Vagina (tissue), 2 donors: ENCODE measurements at regions not wholly inside any gene's neighbourhood (a gene's known extent, or its start where the extent isn't known, plus 50 kb on each side); places are given as distances from the start of the nearest gene placed in this dataset.

ENCODE experiments used
- DNase-seq, 2 donors: peaks; one replicate each; pipeline ENCODE4 v3.0.0-alpha.2; 2017; ENCODE audit errors: extremely low spot score in 2 of 2
- H3K27ac ChIP-seq: fragments of 200-600 bp; sonication (generic); one replicate; pipeline ENCODE4 v1.5.1; 2019
- H3K27me3 ChIP-seq: fragments of 200-600 bp; sonication (generic); one replicate; pipeline ENCODE4 v1.5.1; 2019
- H3K36me3 ChIP-seq, 2 donors: fragments of 200-600 bp; sonication (generic); one replicate each; pipeline ENCODE4 v1.5.1; 2017 to 2019
- H3K4me1 ChIP-seq: fragments of 200-600 bp; sonication (generic); one replicate; pipeline ENCODE4 v1.5.1; 2019
- H3K4me3 ChIP-seq, 2 donors: fragments of 200-600 bp; sonication (generic); 1 replicate in 1 of 2; 2 replicates in 1 of 2; pipeline ENCODE4 v1.5.1; 2016 to 2019
- H3K9me3 ChIP-seq: fragments of 200-600 bp; sonication (generic); one replicate; pipeline ENCODE4 v1.5.1; 2019
- CTCF ChIP-seq, 3 experiments: fragments of 450-650 bp in 2 of 3; fragments of 200-600 bp in 1 of 3; sonication (generic) in 1 of 3; IDR thresholded peaks; one replicate each; pipeline ENCODE4 v1.5.1; 2017 to 2019; ENCODE audit warnings: antibody characterized with exemption in 3 of 3, mild to moderate bottlenecking in 2 of 3, moderate library complexity in 2 of 3
- POLR2A ChIP-seq, 2 donors: fragments of 450-650 bp; IDR thresholded peaks; one replicate each; pipeline ENCODE4 v1.6.1; 2017; ENCODE audit warnings: antibody characterized with exemption in 2 of 2, mild to moderate bottlenecking in 2 of 2, moderate library complexity in 2 of 2
- POLR2AphosphoS5 ChIP-seq, 2 donors: sonication (generic); formaldehyde crosslinking; IDR thresholded peaks; one replicate each; pipeline ENCODE4 v1.9.0; 2017; ENCODE audit warnings: antibody characterized with exemption in 2 of 2, mild to moderate bottlenecking in 2 of 2, low read depth in 1 of 2; ENCODE audit not compliant: insufficient read depth in 1 of 2
- intact Hi-C: fragments of 100-400 bp; cut with DNase I; formaldehyde crosslinking; loops from one replicate; pipeline ENCODE4 v1.15.1; 2023

GRCh38 chr3:28786446-28786845, 437.8 kb upstream of the AZI2 start:
- no peak overlapping the region for H3K4me3 ChIP-seq
- TF ChIP-seq POLR2A (IDR thresholded peaks at IDR 0.05) = no peak
- no peak for TF ChIP-seq CTCF (IDR thresholded peaks at IDR 0.05)
- intact Hi-C loops = no loop called here
- H3K4me1 ChIP-seq = no peaks in the 10 kb centered on the region
- no peaks in the 10 kb centered on the region for H3K36me3 ChIP-seq
- DNase-seq = no peak
- H3K27me3 ChIP-seq = no peaks in the 10 kb centered on the region
- H3K27ac ChIP-seq = no peak overlapping the region
- H3K9me3 ChIP-seq = no peaks in the 10 kb centered on the region

GRCh38 chr3:28788571-28788970, 439.9 kb upstream of the AZI2 start:
- Histone ChIP-seq H3K4me1 (no peaks in the 10 kb centered on the region), H3K4me3 (no peak overlapping the region), H3K27ac (no peak overlapping the region), H3K27me3 (no peaks in the 10 kb centered on the region), H3K36me3 (no peaks in the 10 kb centered on the region), H3K9me3 (no peaks in the 10 kb centered on the region)
- TF ChIP-seq POLR2AphosphoS5 (IDR thresholded peaks at IDR 0.05; ENCODE audit: insufficient read depth in 1 of 2, low read depth in 1 of 2) (no peak), CTCF (IDR thresholded peaks at IDR 0.05) (no peak), POLR2A (IDR thresholded peaks at IDR 0.05) (no peak)
- intact Hi-C loops = no loop called here
- DNase-seq = no peak

- Histone ChIP-seq H3K36me3 (no peaks in the 10 kb centered on the region), H3K9me3 (no peaks in the 10 kb centered on the region), H3K27ac (no peak overlapping the region), H3K4me1 (no peaks in the 10 kb centered on the region), H3K27me3 (no peaks in the 10 kb centered on the region), H3K4me3 (no peak overlapping the region)
- DNase-seq = no peak
- no peak for TF ChIP-seq POLR2A (IDR thresholded peaks at IDR 0.05)
- TF ChIP-seq POLR2AphosphoS5 (IDR thresholded peaks at IDR 0.05; ENCODE audit: insufficient read depth in 1 of 2, low read depth in 1 of 2) = no peak
- no peak for TF ChIP-seq CTCF (IDR thresholded peaks at IDR 0.05)
- intact Hi-C loops = no loop called here
Measured at GRCh38 chr3:28791713-28792255, 443.2 kb upstream of the AZI2 start.

- intact Hi-C loops = no loop called here
- Histone ChIP-seq H3K27me3 (no peaks in the 10 kb centered on the region), H3K27ac (no peak overlapping the region), H3K4me3 (no peak overlapping the region), H3K36me3 (no peaks in the 10 kb centered on the region), H3K9me3 (no peaks in the 10 kb centered on the region), H3K4me1 (no peaks in the 10 kb centered on the region)
- DNase-seq = no peak
- no peak for TF ChIP-seq CTCF (IDR thresholded peaks at IDR 0.05)
- no peak for TF ChIP-seq POLR2AphosphoS5 (IDR thresholded peaks at IDR 0.05; ENCODE audit: insufficient read depth in 1 of 2, low read depth in 1 of 2)
Measured at GRCh38 chr3:28792604-28793003, 444.0 kb upstream of the AZI2 start.

GRCh38 chr3:28799084-28799483, 450.5 kb upstream of the AZI2 start:
- no peaks in the 10 kb centered on the region for H3K27me3 ChIP-seq
- H3K4me3 ChIP-seq = no peak overlapping the region
- TF ChIP-seq CTCF (IDR thresholded peaks at IDR 0.05) (no peak), POLR2A (IDR thresholded peaks at IDR 0.05) (no peak), POLR2AphosphoS5 (IDR thresholded peaks at IDR 0.05; ENCODE audit: insufficient read depth in 1 of 2, low read depth in 1 of 2) (no peak)
- no peaks in the 10 kb centered on the region for H3K4me1 ChIP-seq
- intact Hi-C loops = no loop called here
- no peaks in the 10 kb centered on the region for H3K36me3 ChIP-seq
- no peak overlapping the region for H3K27ac ChIP-seq
- no peak for DNase-seq
- no peaks in the 10 kb centered on the region for H3K9me3 ChIP-seq
